ENCODE measurements at regions not wholly inside any gene's neighbourhood (a gene's known extent, or its start where the extent isn't known, plus 50 kb on each side); places are given as distances from the start of the nearest gene placed in this dataset.

GRCh38 chr14:98037831-98038230 lies 1234.2 kb downstream of the BCL11B start:
- Histone ChIP-seq H3K27me3 (ENCODE audit: control insufficient read depth in 2 of 2, insufficient read depth in 2 of 2, low read length in 2 of 2) (no peaks in the 10 kb centered on the region), H3K9me1 (replicated peaks; ENCODE audit: control insufficient read depth, extremely low read depth, insufficient read depth, low read length) (no peaks in the 10 kb centered on the region), H3K4me1 (ENCODE audit: control insufficient read depth, extremely low read depth, insufficient read depth, low read length) (no peaks in the 10 kb centered on the region), H3K27ac (ENCODE audit: insufficient read depth, low read depth, low read length) (no peak overlapping the region), H3K9ac (replicated peaks; ENCODE audit: extremely low read depth, insufficient read depth, low read length) (no peak overlapping the region), H3K79me2 (ENCODE audit: control insufficient read depth, insufficient read depth, low read length) (no peaks in the 10 kb centered on the region), H3K9me3 (replicated peaks; ENCODE audit: control insufficient read depth, insufficient read depth, low read length) (peaks cover 6% of the 10 kb centered on the region), H4K20me1 (replicated peaks; ENCODE audit: control insufficient read depth, extremely low read depth, insufficient read depth, low read length) (no peaks in the 10 kb centered on the region), H3K36me3 (ENCODE audit: control insufficient read depth in 2 of 2, extremely low read depth in 1 of 2, insufficient read depth in 2 of 2, low read length in 2 of 2) (no peaks in the 10 kb centered on the region), H3K4me3 (replicated peaks in 1 of 3; ENCODE audit: insufficient read depth in 1 of 3, low read depth in 1 of 3, low read length in 3 of 3) (no peak overlapping the region), H2AFZ (ENCODE audit: low read depth, low read length) (no peak overlapping the region), H3K4me2 (ENCODE audit: insufficient read depth, low read length) (no peak overlapping the region)
- ChIA-PET POLR2A (no interaction called here), CTCF (no interaction called here)
- DNase-seq (ENCODE audit: low read depth, low spot score) (no peak), FAIRE-seq (no peak)
- no TSS peak for BruUV-seq (replicated peaks)
- intact Hi-C loops (cut with micrococcal nuclease), result no loop called here
- TF ChIP-seq JUN (IDR thresholded peaks at IDR 0.05; ENCODE audit: borderline replicate concordance, insufficient read depth, insufficient read length, low read depth) (no peak), GATA2 (IDR thresholded peaks at IDR 0.05; ENCODE audit: insufficient read depth, insufficient read length, low read depth, low read length) (no peak), POLR2AphosphoS5 (IDR thresholded peaks at IDR 0.05; ENCODE audit: insufficient read depth, low read depth, low read length) (no peak), FOS (IDR thresholded peaks at IDR 0.05; ENCODE audit: borderline replicate concordance, insufficient read depth, low read length) (no peak), EZH2 (IDR thresholded peaks at IDR 0.05; ENCODE audit: borderline replicate concordance, low read depth, low read length, severe bottlenecking) (no peak), MYC (IDR thresholded peaks at IDR 0.05; ENCODE audit: low read depth, low read length) (no peak), POLR2A (IDR thresholded peaks at IDR 0.05; ENCODE audit: low read depth, low read length) (no peak), CTCF (IDR thresholded peaks at IDR 0.05; ENCODE audit: extremely low read depth in 1 of 2, insufficient read depth in 1 of 2, low read depth in 1 of 2, low read length in 2 of 2) (no peak), MAX (IDR thresholded peaks at IDR 0.05; ENCODE audit: insufficient read depth, insufficient read length) (no peak)
- dilution Hi-C loops (cut with MboI; ENCODE audit: extremely low pct_ligation_motif_present, low sequenced_read_pairs), result no loop called here
